Smooth muscle cell (in vitro differentiated cells): ENCODE measurements at regions not wholly inside any gene's neighbourhood (a gene's known extent, or its start where the extent isn't known, plus 50 kb on each side); places are given as distances from the start of the nearest gene placed in this dataset.
A peak's percentile ranks its signal among the peaks of the same experiment; 100 is the strongest.

Experiments
- DNase-seq: peaks from one replicate; lab custom pipeline; 2025; ENCODE audit not compliant: unreplicated experiment; lab: John Stamatoyannopoulos, UW
- H2AFZ ChIP-seq: fragments of 200-600 bp; sonication (generic); 2 replicates; pipeline ENCODE4 v1.6.0; 2016; ENCODE audit warnings: antibody characterized with exemption, low read depth, mild to moderate bottlenecking
- H3F3A ChIP-seq: fragments of 200-600 bp; sonication (generic); 2 replicates; pipeline ENCODE4 v1.6.0; 2017; ENCODE audit warnings: antibody characterized with exemption, low read depth
- H3K27ac ChIP-seq: fragments of 200-600 bp; sonication (generic); 2 replicates; pipeline ENCODE4 v1.5.1; 2016; ENCODE audit warnings: low read depth, mild to moderate bottlenecking
- H3K27me3 ChIP-seq: fragments of 200-600 bp; sonication (generic); 2 replicates; pipeline ENCODE4 v1.6.1; 2016; ENCODE audit warnings: low read depth, mild to moderate bottlenecking
- H3K36me3 ChIP-seq: fragments of 200-600 bp; sonication (generic); 2 replicates; pipeline ENCODE4 v1.5.1; 2016; ENCODE audit warnings: low read depth
- H3K4me1 ChIP-seq: fragments of 200-600 bp; sonication (generic); 2 replicates; pipeline ENCODE4 v1.5.1; 2016; ENCODE audit warnings: low read depth
- H3K4me2 ChIP-seq: fragments of 200-600 bp; sonication (generic); 2 replicates; pipeline ENCODE4 v1.6.0; 2016; ENCODE audit warnings: mild to moderate bottlenecking
- H3K4me3 ChIP-seq: fragments of 200-600 bp; sonication (generic); 2 replicates; pipeline ENCODE4 v1.5.1; 2016; ENCODE audit warnings: mild to moderate bottlenecking
- H3K79me2 ChIP-seq: fragments of 200-600 bp; sonication (generic); 2 replicates; pipeline ENCODE4 v1.6.0; 2016; ENCODE audit warnings: low read depth, mild to moderate bottlenecking
- H3K9ac ChIP-seq: fragments of 200-600 bp; sonication (generic); 2 replicates; pipeline ENCODE4 v1.6.0; 2016; ENCODE audit warnings: low read depth
- H3K9me3 ChIP-seq: fragments of 200-600 bp; sonication (generic); replicated peaks from 2 replicates; pipeline ENCODE4 v1.5.1; 2016; ENCODE audit warnings: low read depth
- H4K20me1 ChIP-seq: fragments of 200-600 bp; sonication (generic); 2 replicates; pipeline ENCODE4 v1.6.0; 2016; ENCODE audit warnings: low read depth
- CTCF ChIP-seq: fragments of 200-600 bp; sonication (generic); IDR thresholded peaks from 2 replicates; pipeline ENCODE4 v1.5.1; 2017; ENCODE audit warnings: borderline replicate concordance, mild to moderate bottlenecking, antibody characterized with exemption; ENCODE audit not compliant: insufficient read depth, poor library complexity, severe bottlenecking
- WGBS: methylation state at CpG from one replicate; pipeline ENCODE4 v1.1.7; 2016; ENCODE audit warnings: low lambda C conversion rate; 5-methylcytosine and 5-hydroxymethylcytosine counted together

DNA sequence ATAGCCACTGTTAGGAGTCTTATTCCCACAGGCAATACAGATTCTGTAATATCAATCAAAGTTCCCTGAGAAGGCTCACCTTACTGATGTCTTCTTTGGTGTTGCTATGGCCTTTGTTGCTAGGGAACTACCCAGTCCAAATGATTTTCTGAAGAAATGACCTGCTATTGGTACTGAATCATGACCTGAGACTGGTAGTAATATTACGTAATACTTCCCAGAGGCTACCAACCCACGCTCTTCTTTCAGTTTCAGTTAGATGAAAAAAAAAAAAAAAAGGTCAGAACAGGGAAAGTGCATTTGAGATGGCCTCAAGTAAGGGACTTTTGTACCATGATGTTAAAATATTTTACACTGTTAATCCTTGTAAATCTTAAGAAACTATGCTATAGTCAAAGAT, 1092.5 kb upstream of the EPHA6 start:
- no peaks in the 10 kb centered on the region for H3K4me1 ChIP-seq
- no peaks in the 10 kb centered on the region for H3K27me3 ChIP-seq
- no peaks in the 10 kb centered on the region for H3K79me2 ChIP-seq
- 86% methylated on average over 2 of the region's 2 CpGs for WGBS
- no peaks in the 10 kb centered on the region for H4K20me1 ChIP-seq
- H3F3A ChIP-seq = no peaks in the 10 kb centered on the region
- no peak for DNase-seq
- H3K9me3 ChIP-seq = no peaks in the 10 kb centered on the region
- no peak overlapping the region for H3K4me2 ChIP-seq
- no peak overlapping the region for H3K27ac ChIP-seq
- no peak overlapping the region for H3K9ac ChIP-seq
- peak overlapping the region; percentile 23 for H2AFZ ChIP-seq
- H3K4me3 ChIP-seq = no peak overlapping the region
- H3K36me3 ChIP-seq = no peaks in the 10 kb centered on the region
- no peak for TF ChIP-seq CTCF

- Histone ChIP-seq H3K9ac (no peak overlapping the region), H3K27me3 (no peaks in the 10 kb centered on the region), H3K9me3 (no peaks in the 10 kb centered on the region), H3K36me3 (no peaks in the 10 kb centered on the region), H3K4me1 (no peaks in the 10 kb centered on the region), H4K20me1 (no peaks in the 10 kb centered on the region), H3K79me2 (no peaks in the 10 kb centered on the region), H3K4me3 (no peak overlapping the region), H3K4me2 (no peak overlapping the region), H3K27ac (no peak overlapping the region), H2AFZ (no peak overlapping the region), H3F3A (no peaks in the 10 kb centered on the region)
- WGBS = 98% methylated on average over 1 of the region's 1 CpG
- no peak for TF ChIP-seq CTCF
- no peak for DNase-seq
Measured at GRCh38 chr3:95725770-95726169, 1088.6 kb upstream of the EPHA6 start.

DNA sequence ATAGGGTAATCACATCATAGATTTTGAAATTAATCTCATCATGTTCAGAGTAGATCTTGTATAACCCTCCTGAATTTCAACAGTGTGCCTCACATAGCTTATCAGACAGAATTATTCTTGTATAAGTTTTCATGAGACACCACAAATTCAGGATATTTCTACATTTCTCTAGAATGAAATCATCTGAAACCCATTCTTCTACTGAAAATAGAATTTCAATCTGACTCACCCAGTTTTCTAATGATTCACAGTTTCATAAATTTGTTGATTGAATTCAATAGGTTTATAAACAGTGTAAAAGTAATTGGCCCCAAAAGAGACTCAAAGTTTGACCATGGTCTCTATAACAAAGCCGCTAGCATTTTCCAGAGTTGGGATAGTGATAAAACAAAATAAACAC, 1082.6 kb upstream of the EPHA6 start:
- no peaks in the 10 kb centered on the region for H3K79me2 ChIP-seq
- H4K20me1 ChIP-seq = no peaks in the 10 kb centered on the region
- H3K9me3 ChIP-seq = no peaks in the 10 kb centered on the region
- no peak overlapping the region for H3K4me3 ChIP-seq
- no peak overlapping the region for H3K27ac ChIP-seq
- H3K4me2 ChIP-seq = no peak overlapping the region
- DNase-seq = no peak
- no peak overlapping the region for H2AFZ ChIP-seq
- no peaks in the 10 kb centered on the region for H3K4me1 ChIP-seq
- H3K27me3 ChIP-seq = no peaks in the 10 kb centered on the region
- no peak for TF ChIP-seq CTCF
- no peaks in the 10 kb centered on the region for H3K36me3 ChIP-seq
- no peak overlapping the region for H3K9ac ChIP-seq
- 91% methylated on average over 1 of the region's 1 CpG for WGBS
- no peaks in the 10 kb centered on the region for H3F3A ChIP-seq

DNA sequence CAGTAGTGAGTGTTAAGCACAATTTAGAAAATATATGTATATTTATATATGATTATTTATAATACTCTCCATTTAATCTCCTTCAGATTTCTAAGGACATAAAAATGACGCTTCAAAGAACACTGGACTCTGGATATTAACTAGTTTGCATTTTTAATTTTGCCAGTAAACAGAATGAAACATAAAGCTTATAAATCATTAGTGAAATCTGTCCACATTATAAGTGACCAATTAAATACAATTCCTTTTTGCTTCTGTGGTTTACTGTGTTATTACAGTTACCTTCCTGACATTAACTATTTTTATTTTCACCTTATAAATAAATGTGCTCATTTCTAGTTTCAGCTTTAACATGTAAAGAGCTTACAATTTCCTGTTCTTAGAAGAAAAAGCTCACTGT, 1081.1 kb upstream of the EPHA6 start:
- TF ChIP-seq CTCF = no peak
- no peaks in the 10 kb centered on the region for H3K9me3 ChIP-seq
- no peak for DNase-seq
- H3K79me2 ChIP-seq = no peaks in the 10 kb centered on the region
- no peak overlapping the region for H3K9ac ChIP-seq
- no peaks in the 10 kb centered on the region for H3K4me1 ChIP-seq
- H4K20me1 ChIP-seq = no peaks in the 10 kb centered on the region
- H3K27ac ChIP-seq = no peak overlapping the region
- H3F3A ChIP-seq = no peaks in the 10 kb centered on the region
- H3K36me3 ChIP-seq = no peaks in the 10 kb centered on the region
- no peaks in the 10 kb centered on the region for H3K27me3 ChIP-seq
- H3K4me2 ChIP-seq = no peak overlapping the region
- WGBS = 92% methylated on average over 1 of the region's 1 CpG
- no peak overlapping the region for H3K4me3 ChIP-seq
- H2AFZ ChIP-seq = no peak overlapping the region
